Mesendoderm (in vitro differentiated cells): ENCODE measurements at regions not wholly inside any gene's neighbourhood (a gene's known extent, or its start where the extent isn't known, plus 50 kb on each side); places are given as distances from the start of the nearest gene placed in this dataset.

Experiments
- DNase-seq: peaks from one replicate; pipeline ENCODE4 v3.0.0; 2013
- H2AK5ac ChIP-seq: 2 replicates; pipeline ENCODE4 v1.6.1; 2013; ENCODE audit warnings: low read length, inconsistent platforms
- H2BK120ac ChIP-seq: 2 replicates; pipeline ENCODE4 v1.6.1; 2013; ENCODE audit warnings: low read depth, mild to moderate bottlenecking, low read length, moderate library complexity, mixed read lengths
- H2BK15ac ChIP-seq: replicated peaks from 2 replicates; pipeline ENCODE4 v1.6.1; 2013; ENCODE audit warnings: low read depth, mild to moderate bottlenecking, moderate library complexity
- H2BK5ac ChIP-seq: 2 replicates; pipeline ENCODE4 v1.6.1; 2013; ENCODE audit warnings: low read length, inconsistent platforms
- H3K18ac ChIP-seq: 2 replicates; pipeline ENCODE4 v1.6.1; 2013; ENCODE audit warnings: mild to moderate bottlenecking, low read length, mixed read lengths
- H3K23ac ChIP-seq: one replicate; pipeline ENCODE4 v1.6.1; 2013; ENCODE audit warnings: low read length
- H3K27ac ChIP-seq: 2 replicates; pipeline ENCODE4 v1.5.1; 2013; ENCODE audit warnings: low read depth, mild to moderate bottlenecking, inconsistent platforms, low read length, moderate library complexity
- H3K27me3 ChIP-seq: 2 replicates; pipeline ENCODE4 v1.6.1; 2013; ENCODE audit warnings: low read length, control low read depth, mild to moderate bottlenecking, inconsistent platforms; ENCODE audit not compliant: insufficient read depth, poor library complexity
- H3K36me3 ChIP-seq: 2 replicates; pipeline ENCODE4 v1.6.1; 2013; ENCODE audit warnings: low read length, inconsistent platforms; ENCODE audit not compliant: control insufficient read depth, insufficient read depth
- H3K4ac ChIP-seq: one replicate; pipeline ENCODE4 v1.6.1; 2013; ENCODE audit warnings: low read depth, mild to moderate bottlenecking, low read length, moderate library complexity
- H3K4me1 ChIP-seq: 2 replicates; pipeline ENCODE4 v1.6.1; 2013; ENCODE audit warnings: low read depth, low read length, inconsistent platforms; ENCODE audit not compliant: control insufficient read depth
- H3K4me2 ChIP-seq: 2 replicates; pipeline ENCODE4 v1.6.1; 2013; ENCODE audit warnings: low read length
- H3K4me3 ChIP-seq: 2 replicates; pipeline ENCODE4 v1.5.1; 2013; ENCODE audit warnings: mild to moderate bottlenecking, low read length
- H3K56ac ChIP-seq: one replicate; pipeline ENCODE4 v1.6.1; 2013; ENCODE audit warnings: low read length
- H3K79me1 ChIP-seq: 2 replicates; pipeline ENCODE4 v1.6.1; 2013; ENCODE audit warnings: low read length, inconsistent platforms
- H3K79me2 ChIP-seq: 2 replicates; pipeline ENCODE4 v1.6.1; 2013; ENCODE audit warnings: mild to moderate bottlenecking, low read length; ENCODE audit not compliant: control insufficient read depth, insufficient read depth
- H3K9ac ChIP-seq: 2 replicates; pipeline ENCODE4 v1.6.1; 2013; ENCODE audit warnings: low read length, inconsistent platforms
- H4K5ac ChIP-seq: one replicate; pipeline ENCODE4 v1.6.1; 2013; ENCODE audit warnings: low read length
- H4K8ac ChIP-seq: one replicate; pipeline ENCODE4 v1.6.1; 2013; ENCODE audit warnings: low read depth, mild to moderate bottlenecking, control low read depth, low read length, moderate library complexity
- WGBS: extraction: QIAGEN DNeasy Blood & Tissue Kit; methylation state at CpG from one replicate; pipeline ENCODE4 v1.1.7; 2013; ENCODE audit warnings: low lambda C conversion rate, missing lambda C conversion rate; ENCODE audit not compliant: insufficient coverage; ENCODE audit errors: extremely low coverage; 5-methylcytosine and 5-hydroxymethylcytosine counted together

GRCh38 chr13:103315711-103316110 is 249.5 kb upstream of the SLC10A2 start:
- Histone ChIP-seq H2BK120ac (no peak overlapping the region), H3K9ac (no peak overlapping the region), H3K56ac (no peak overlapping the region), H3K27ac (no peak overlapping the region), H3K79me1 (no peaks in the 10 kb centered on the region), H2BK15ac (no peak overlapping the region), H3K4me1 (no peaks in the 10 kb centered on the region), H3K4me3 (no peak overlapping the region), H2BK5ac (no peak overlapping the region), H3K23ac (no peak overlapping the region), H3K79me2 (no peaks in the 10 kb centered on the region), H4K5ac (no peak overlapping the region), H3K4ac (no peak overlapping the region), H3K4me2 (no peak overlapping the region), H3K18ac (no peak overlapping the region), H3K27me3 (no peaks in the 10 kb centered on the region), H4K8ac (no peak overlapping the region), H3K36me3 (no peaks in the 10 kb centered on the region), H2AK5ac (no peak overlapping the region)
- peak; percentile 25 for DNase-seq
- WGBS = no CpG with 5 or more reads among the region's 2 CpGs

GRCh38 chr13:103312467-103312866 is 246.2 kb upstream of the SLC10A2 start:
- Histone ChIP-seq H3K18ac (no peak overlapping the region), H2BK15ac (no peak overlapping the region), H2AK5ac (no peak overlapping the region), H4K8ac (no peak overlapping the region), H3K9ac (no peak overlapping the region), H3K79me1 (no peaks in the 10 kb centered on the region), H3K4ac (no peak overlapping the region), H3K4me3 (no peak overlapping the region), H3K36me3 (no peaks in the 10 kb centered on the region), H3K4me1 (no peaks in the 10 kb centered on the region), H3K27me3 (no peaks in the 10 kb centered on the region), H3K79me2 (no peaks in the 10 kb centered on the region), H3K4me2 (no peak overlapping the region), H3K27ac (no peak overlapping the region), H2BK5ac (no peak overlapping the region), H3K56ac (no peak overlapping the region), H4K5ac (no peak overlapping the region), H3K23ac (no peak overlapping the region), H2BK120ac (no peak overlapping the region)
- no CpG with 5 or more reads among the region's 2 CpGs for WGBS
- no peak for DNase-seq

- H4K5ac ChIP-seq = no peak overlapping the region
- H3K9ac ChIP-seq = no peak overlapping the region
- H3K4me3 ChIP-seq = no peak overlapping the region
- WGBS = no CpG with 5 or more reads among the region's 4 CpGs
- no peaks in the 10 kb centered on the region for H3K36me3 ChIP-seq
- no peak overlapping the region for H3K4me2 ChIP-seq
- DNase-seq = no peak
- H3K56ac ChIP-seq = no peak overlapping the region
- no peak overlapping the region for H4K8ac ChIP-seq
- no peak overlapping the region for H3K27ac ChIP-seq
- H2BK120ac ChIP-seq = no peak overlapping the region
- H3K23ac ChIP-seq = no peak overlapping the region
- H3K4ac ChIP-seq = no peak overlapping the region
- no peak overlapping the region for H2AK5ac ChIP-seq
- H3K79me1 ChIP-seq = no peaks in the 10 kb centered on the region
- no peaks in the 10 kb centered on the region for H3K79me2 ChIP-seq
- no peak overlapping the region for H2BK15ac ChIP-seq
- no peaks in the 10 kb centered on the region for H3K27me3 ChIP-seq
- no peaks in the 10 kb centered on the region for H3K4me1 ChIP-seq
- H3K18ac ChIP-seq = no peak overlapping the region
- H2BK5ac ChIP-seq = no peak overlapping the region
These were observed 242.4 kb upstream of the SLC10A2 start for GRCh38 chr13:103308667-103309066.

- Histone ChIP-seq H2BK15ac (no peak overlapping the region), H3K9ac (no peak overlapping the region), H3K36me3 (no peaks in the 10 kb centered on the region), H4K5ac (no peak overlapping the region), H3K56ac (no peak overlapping the region), H3K23ac (no peak overlapping the region), H3K4ac (no peak overlapping the region), H3K27ac (no peak overlapping the region), H3K4me3 (no peak overlapping the region), H3K4me1 (no peaks in the 10 kb centered on the region), H2AK5ac (no peak overlapping the region), H3K18ac (no peak overlapping the region), H3K79me1 (no peaks in the 10 kb centered on the region), H4K8ac (no peak overlapping the region), H3K79me2 (no peaks in the 10 kb centered on the region), H3K27me3 (no peaks in the 10 kb centered on the region), H2BK120ac (no peak overlapping the region), H3K4me2 (no peak overlapping the region), H2BK5ac (no peak overlapping the region)
- WGBS = 100% methylated on average over 1 of the region's 7 CpGs
- no peak for DNase-seq
These were observed 239.9 kb upstream of the SLC10A2 start for GRCh38 chr13:103306163-103306562.

GRCh38 chr13:103303078-103303651 is 236.9 kb upstream of the SLC10A2 start:
- no peak overlapping the region for H2AK5ac ChIP-seq
- no peak overlapping the region for H2BK120ac ChIP-seq
- H4K8ac ChIP-seq = no peak overlapping the region
- DNase-seq = no peak
- no peak overlapping the region for H3K27ac ChIP-seq
- H3K79me2 ChIP-seq = no peaks in the 10 kb centered on the region
- no peak overlapping the region for H2BK15ac ChIP-seq
- H2BK5ac ChIP-seq = no peak overlapping the region
- H3K23ac ChIP-seq = no peak overlapping the region
- no peak overlapping the region for H3K4me2 ChIP-seq
- H3K4me3 ChIP-seq = no peak overlapping the region
- H3K79me1 ChIP-seq = no peaks in the 10 kb centered on the region
- H3K36me3 ChIP-seq = no peaks in the 10 kb centered on the region
- H3K4me1 ChIP-seq = no peaks in the 10 kb centered on the region
- no peak overlapping the region for H3K18ac ChIP-seq
- H3K9ac ChIP-seq = no peak overlapping the region
- no CpG with 5 or more reads among the region's 4 CpGs for WGBS
- no peak overlapping the region for H3K56ac ChIP-seq
- H4K5ac ChIP-seq = no peak overlapping the region
- H3K27me3 ChIP-seq = no peaks in the 10 kb centered on the region
- H3K4ac ChIP-seq = no peak overlapping the region

- Histone ChIP-seq H4K5ac (no peak overlapping the region), H3K27ac (no peak overlapping the region), H2BK15ac (no peak overlapping the region), H2BK5ac (no peak overlapping the region), H3K4me1 (no peaks in the 10 kb centered on the region), H3K79me2 (no peaks in the 10 kb centered on the region), H3K79me1 (no peaks in the 10 kb centered on the region), H3K4ac (no peak overlapping the region), H2BK120ac (no peak overlapping the region), H3K18ac (no peak overlapping the region), H3K36me3 (no peaks in the 10 kb centered on the region), H3K23ac (no peak overlapping the region), H3K9ac (no peak overlapping the region), H3K56ac (no peak overlapping the region), H3K27me3 (no peaks in the 10 kb centered on the region), H4K8ac (no peak overlapping the region), H3K4me3 (no peak overlapping the region), H3K4me2 (no peak overlapping the region), H2AK5ac (no peak overlapping the region)
- no peak for DNase-seq
- WGBS = no CpG with 5 or more reads among the region's 3 CpGs
These were observed 236.5 kb upstream of the SLC10A2 start for GRCh38 chr13:103302676-103303075.
